IgD-negative memory B cell (primary cell): ENCODE measurements at regions not wholly inside any gene's neighbourhood (a gene's known extent, or its start where the extent isn't known, plus 50 kb on each side); places are given as distances from the start of the nearest gene placed in this dataset.

Source experiments
- H3K27ac Mint-ChIP-seq, 3 donors: one replicate each; pipeline ENCODE4 v1.8.0; 2020 to 2022; ENCODE audit warnings: mild to moderate bottlenecking in 3 of 3, mixed read lengths in 3 of 3, moderate library complexity in 1 of 3
- H3K27me3 Mint-ChIP-seq: one replicate; pipeline ENCODE4 v1.8.0; 2021; ENCODE audit warnings: mixed read lengths
- H3K36me3 Mint-ChIP-seq: one replicate; pipeline ENCODE4 v1.8.0; 2020; ENCODE audit warnings: mild to moderate bottlenecking, mixed read lengths
- H3K4me1 Mint-ChIP-seq, 3 donors: one replicate each; pipeline ENCODE4 v1.8.0; 2020 to 2022; ENCODE audit warnings: mixed read lengths in 3 of 3, mild to moderate bottlenecking in 1 of 3
- H3K4me3 Mint-ChIP-seq, 4 donors: one replicate each; pipeline ENCODE4 v1.8.0; 2020 to 2022; ENCODE audit warnings: mild to moderate bottlenecking in 4 of 4, mixed read lengths in 4 of 4, moderate library complexity in 3 of 4
- H3K9me3 Mint-ChIP-seq, 3 donors: one replicate each; pipeline ENCODE4 v1.8.0; 2020 to 2021; ENCODE audit warnings: mixed read lengths in 3 of 3, mild to moderate bottlenecking in 1 of 3

DNA sequence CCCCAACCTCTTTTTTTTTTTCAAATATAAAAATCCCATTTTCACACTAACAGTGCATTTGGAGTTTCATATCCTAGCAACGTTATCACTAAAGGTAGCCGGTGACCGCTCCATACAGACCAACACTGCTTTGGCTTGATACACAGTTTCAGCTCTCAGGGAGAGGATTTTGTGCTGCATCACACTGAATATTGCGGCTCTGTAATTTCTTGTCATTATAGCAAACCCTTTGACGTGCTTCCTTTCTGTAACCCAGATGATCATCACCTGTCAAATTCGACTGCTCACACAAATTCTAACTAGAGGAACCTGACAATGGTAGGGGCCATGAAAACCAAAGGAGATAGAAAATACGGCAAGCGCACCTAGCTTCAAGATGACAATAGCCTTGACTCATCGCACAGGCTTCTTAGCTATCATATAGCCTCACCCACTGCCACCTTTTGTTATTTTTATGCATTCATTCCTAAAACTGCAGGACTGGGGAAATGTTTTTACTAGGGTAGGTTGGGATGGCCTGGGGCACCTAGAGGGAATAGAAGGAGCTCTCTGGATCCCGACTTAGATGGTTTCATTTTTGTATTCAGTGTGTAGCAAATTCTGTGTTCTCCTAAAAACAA lies 582.9 kb upstream of the PIK3C3 start:
- Mint-ChIP-seq H3K27me3 (no peaks in the 10 kb centered on the region), H3K4me3 (no peak overlapping the region), H3K27ac (no peak overlapping the region), H3K36me3 (no peaks in the 10 kb centered on the region), H3K9me3 (peaks cover 0 to 10% (median 4%) of the 10 kb centered on the region in 3 donors), H3K4me1 (no peaks in the 10 kb centered on the region)

DNA sequence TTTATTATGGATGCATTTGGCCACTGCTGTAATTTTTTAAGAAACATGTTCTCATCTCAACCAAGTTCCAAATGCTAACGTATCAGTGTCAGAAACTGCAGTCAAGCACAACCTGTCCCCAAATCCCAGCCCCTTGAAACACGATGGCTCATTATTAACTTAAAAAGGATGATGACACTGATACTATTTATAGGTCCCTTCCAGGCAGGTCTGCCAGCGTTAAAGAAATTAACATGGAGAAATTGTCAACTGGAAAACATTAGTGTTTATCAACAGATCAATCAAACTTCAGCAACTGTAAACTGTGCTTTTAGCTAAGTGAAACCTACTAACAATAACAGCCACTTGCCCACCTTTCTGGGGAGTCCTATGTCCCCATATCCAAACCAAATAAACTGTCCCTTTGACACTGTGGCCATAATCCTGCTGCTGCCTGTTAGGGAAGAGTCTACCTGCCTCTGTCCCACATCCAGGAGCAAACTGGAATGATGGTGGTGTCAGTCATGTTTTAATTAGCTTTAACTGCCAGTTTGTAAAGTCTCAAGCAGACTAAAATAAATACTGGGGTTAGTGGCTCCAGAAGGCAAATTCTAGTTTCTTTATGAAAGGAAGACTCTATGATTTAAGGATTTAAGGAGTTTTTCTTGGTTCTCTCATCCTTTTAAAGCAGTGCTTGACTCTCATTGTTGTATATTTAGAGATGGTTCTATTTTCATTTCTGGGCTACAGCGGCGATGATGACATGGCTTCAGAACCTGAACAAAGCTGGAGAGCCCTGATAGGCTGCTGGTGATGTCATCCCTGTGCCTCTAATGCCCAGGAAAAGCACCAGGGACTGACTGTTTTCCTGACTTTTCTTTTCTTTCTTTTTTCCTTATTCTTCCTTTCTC lies 583.6 kb upstream of the PIK3C3 start:
- Mint-ChIP-seq H3K27ac (no peak overlapping the region), H3K4me3 (no peak overlapping the region), H3K27me3 (no peaks in the 10 kb centered on the region), H3K36me3 (no peaks in the 10 kb centered on the region), H3K9me3 (peaks cover 0 to 10% (median 2%) of the 10 kb centered on the region in 3 donors), H3K4me1 (no peaks in the 10 kb centered on the region)

DNA sequence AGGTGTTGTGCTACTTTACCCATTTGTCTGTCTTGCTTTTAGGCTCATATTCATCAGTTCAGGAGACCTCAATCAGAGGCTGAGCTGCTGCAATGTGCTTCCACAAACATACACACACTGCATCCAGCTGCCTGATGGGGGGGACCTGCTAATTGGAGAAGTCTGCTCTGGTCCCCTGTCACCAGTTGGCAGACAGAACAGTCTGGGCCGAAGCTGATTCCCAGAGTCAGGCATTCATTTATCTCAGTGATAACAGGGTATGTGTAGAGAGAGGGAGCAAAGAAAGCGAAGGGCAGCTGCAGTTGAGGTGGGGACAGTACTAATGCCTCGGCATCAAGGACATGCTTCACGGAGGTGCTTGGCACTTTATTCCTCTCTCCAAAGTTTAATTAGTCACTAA lies 584.3 kb upstream of the PIK3C3 start:
- Mint-ChIP-seq H3K9me3 (peaks cover 0 to 10% (median 2%) of the 10 kb centered on the region in 3 donors), H3K4me3 (no peak overlapping the region), H3K27me3 (no peaks in the 10 kb centered on the region), H3K36me3 (no peaks in the 10 kb centered on the region), H3K27ac (no peak overlapping the region), H3K4me1 (no peaks in the 10 kb centered on the region)

DNA sequence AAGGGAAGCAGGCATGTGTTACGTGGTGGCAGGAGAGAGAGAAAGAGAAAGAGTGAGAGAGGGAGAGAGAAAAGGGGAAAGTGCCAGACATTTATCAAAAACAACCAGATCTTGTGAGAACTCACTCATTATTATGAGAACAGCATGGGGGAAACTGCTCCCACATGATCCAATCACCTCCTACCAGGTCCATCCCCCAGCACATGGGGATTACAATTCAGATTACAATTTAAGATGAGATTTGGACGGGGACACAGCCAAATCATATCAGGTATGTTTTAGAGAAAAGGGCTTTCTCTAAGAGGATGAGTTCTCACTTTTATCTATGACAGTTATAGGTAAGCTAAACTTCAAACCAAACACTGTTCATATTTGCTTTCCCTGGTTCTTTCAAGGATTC lies 597.3 kb upstream of the PIK3C3 start:
- Mint-ChIP-seq H3K4me1 (no peaks in the 10 kb centered on the region), H3K9me3 (peaks cover 4 to 29% (median 12%) of the 10 kb centered on the region in 3 donors), H3K27ac (no peak overlapping the region), H3K27me3 (no peaks in the 10 kb centered on the region), H3K36me3 (no peaks in the 10 kb centered on the region), H3K4me3 (no peak overlapping the region)

DNA sequence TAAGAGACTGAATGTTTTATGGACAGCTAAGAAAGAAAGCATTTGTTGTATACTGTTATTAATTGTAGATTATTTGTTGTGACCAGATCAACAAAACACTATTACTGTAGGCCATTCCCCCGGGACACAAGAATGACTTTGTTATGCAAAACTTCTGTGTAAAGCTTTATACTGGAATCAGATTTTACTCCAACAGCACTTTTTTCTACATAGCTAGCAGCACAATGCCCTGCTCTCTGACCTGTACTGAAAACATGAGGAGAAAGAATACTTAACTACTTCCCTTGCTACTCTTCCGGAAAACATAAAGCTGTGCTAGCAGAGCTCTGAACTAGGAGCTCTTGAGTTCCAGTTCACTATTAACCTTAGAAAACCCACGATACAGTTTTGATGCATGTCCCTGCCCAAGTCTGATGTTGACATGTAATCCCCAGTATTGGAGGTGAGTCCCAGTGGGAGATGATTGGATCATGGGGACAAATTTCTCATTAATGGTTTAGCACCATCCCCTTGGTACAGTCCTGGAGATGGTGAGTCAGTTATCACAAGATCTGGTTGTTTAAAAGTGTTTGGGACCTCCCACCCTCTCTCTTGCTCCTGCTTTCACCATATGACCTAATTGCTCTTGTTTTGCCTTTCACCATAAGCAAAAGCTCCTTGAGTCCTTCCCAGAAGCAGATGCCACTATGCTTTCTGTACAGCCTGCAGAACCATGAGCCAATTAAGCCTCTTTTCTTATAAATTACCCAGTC lies 601.1 kb upstream of the PIK3C3 start:
- Mint-ChIP-seq H3K4me3 (no peak overlapping the region), H3K36me3 (no peaks in the 10 kb centered on the region), H3K4me1 (no peaks in the 10 kb centered on the region), H3K27ac (no peak overlapping the region), H3K9me3 (peaks cover 4 to 18% (median 6%) of the 10 kb centered on the region in 3 donors), H3K27me3 (no peaks in the 10 kb centered on the region)

DNA sequence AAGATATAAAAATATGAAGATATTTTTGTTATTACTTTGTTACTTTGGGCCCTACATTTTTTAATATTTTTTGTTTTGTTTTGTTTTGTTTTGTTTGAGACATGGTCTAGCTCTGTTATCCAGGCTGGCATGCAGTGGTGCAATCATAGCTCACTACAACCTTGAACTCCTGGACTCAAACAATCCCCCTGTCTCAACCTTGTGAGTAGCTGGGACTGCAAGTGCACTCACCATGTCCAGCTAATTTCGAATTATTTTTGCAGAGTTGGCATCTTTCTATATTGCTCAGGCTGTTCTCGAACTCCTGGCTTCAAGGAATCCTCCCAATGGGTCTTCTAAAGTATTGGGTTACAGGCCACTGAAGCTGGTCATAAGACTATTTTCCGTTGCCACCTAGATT lies 603.6 kb upstream of the PIK3C3 start:
- no peak overlapping the region for H3K4me3 Mint-ChIP-seq
- H3K9me3 Mint-ChIP-seq = peaks cover 0 to 9% (median 6%) of the 10 kb centered on the region in 3 donors
- H3K36me3 Mint-ChIP-seq = no peaks in the 10 kb centered on the region
- no peaks in the 10 kb centered on the region for H3K27me3 Mint-ChIP-seq
- H3K4me1 Mint-ChIP-seq = no peaks in the 10 kb centered on the region
- no peak overlapping the region for H3K27ac Mint-ChIP-seq

DNA sequence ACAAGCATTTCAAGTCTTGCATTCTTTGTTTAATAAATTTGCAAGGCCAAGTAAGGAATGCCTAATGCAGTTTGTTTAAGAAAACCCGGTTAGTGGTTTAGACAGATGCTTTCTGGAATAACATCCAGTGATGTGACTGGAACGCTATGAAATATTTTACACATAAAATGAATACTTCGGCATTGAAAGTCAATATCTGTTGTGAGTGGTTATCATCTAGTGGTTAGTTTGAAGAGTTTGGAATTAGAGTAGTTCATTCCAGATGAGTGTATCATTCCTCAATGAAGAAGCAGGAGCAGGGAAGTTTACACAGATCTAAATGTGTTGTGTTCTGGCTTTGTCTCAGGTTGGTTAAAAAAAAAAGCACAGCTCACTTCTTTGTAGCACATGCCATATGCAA lies 608.0 kb upstream of the PIK3C3 start:
- Mint-ChIP-seq H3K4me1 (no peaks in the 10 kb centered on the region), H3K27me3 (no peaks in the 10 kb centered on the region), H3K4me3 (no peak overlapping the region), H3K9me3 (peaks cover 2 to 9% (median 3%) of the 10 kb centered on the region in 3 donors), H3K36me3 (no peaks in the 10 kb centered on the region), H3K27ac (no peak overlapping the region)

DNA sequence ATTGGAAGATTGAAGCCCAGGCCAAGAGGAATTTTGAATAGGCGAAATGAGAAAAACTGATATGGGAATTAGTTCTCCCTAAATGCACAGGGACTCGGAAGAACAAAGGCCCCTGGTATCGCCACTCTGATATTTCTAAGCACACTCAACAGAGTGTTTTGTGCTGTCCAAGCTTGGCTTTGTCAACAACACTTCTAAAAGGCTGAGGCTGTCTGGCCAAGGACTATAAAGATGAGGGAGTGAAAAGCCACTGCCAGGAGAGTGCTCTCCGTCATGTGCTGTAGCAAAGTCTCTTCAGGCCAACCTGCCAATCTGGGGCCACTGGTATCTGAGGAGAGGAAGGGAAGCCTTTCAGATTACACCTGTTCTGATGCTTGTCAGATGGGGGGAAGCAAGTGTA lies 611.2 kb upstream of the PIK3C3 start:
- Mint-ChIP-seq H3K4me3 (no peak overlapping the region), H3K9me3 (peaks cover 4 to 14% (median 10%) of the 10 kb centered on the region in 3 donors), H3K27ac (no peak overlapping the region), H3K36me3 (no peaks in the 10 kb centered on the region), H3K4me1 (no peaks in the 10 kb centered on the region), H3K27me3 (no peaks in the 10 kb centered on the region)

DNA sequence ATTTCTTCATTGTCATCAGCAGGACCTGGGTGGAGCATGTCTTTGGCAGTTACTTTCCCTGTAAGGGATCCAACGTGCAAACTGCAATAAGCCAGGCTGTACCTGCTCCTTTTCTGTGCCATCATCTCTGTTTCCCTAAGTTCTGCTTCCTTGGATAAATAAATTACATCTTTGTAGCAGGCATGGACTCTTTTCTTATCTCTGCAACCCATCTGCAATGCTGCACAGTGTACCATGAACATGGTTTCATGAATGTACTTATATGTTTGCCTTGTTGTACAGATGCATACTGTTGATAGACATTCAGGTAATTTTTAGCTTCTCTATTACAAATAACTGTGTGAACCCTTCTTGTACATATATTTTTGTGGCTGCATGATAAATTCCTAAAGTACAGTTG lies 616.7 kb upstream of the PIK3C3 start:
- H3K4me1 Mint-ChIP-seq = no peaks in the 10 kb centered on the region
- no peak overlapping the region for H3K27ac Mint-ChIP-seq
- no peaks in the 10 kb centered on the region for H3K27me3 Mint-ChIP-seq
- H3K36me3 Mint-ChIP-seq = no peaks in the 10 kb centered on the region
- no peak overlapping the region for H3K4me3 Mint-ChIP-seq
- peaks cover 3 to 19% (median 14%) of the 10 kb centered on the region in 3 donors for H3K9me3 Mint-ChIP-seq

DNA sequence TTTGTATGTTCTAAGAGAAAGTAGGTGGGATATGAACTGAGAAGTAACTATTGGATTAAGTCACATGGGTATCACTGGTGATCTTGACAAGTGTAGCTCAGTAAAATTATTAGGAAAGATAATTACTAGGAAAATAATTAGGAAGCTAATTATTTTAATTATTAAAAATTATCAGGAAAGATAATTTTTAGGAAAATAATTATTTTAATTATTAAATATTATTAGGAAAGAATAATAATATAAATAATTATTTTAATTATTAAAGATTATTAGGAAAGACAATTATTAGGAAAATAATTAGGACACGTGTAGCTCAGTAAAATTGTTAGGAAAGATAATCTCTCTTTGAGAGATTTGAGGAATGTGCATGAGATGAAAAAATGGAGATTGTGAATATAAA lies 623.4 kb upstream of the PIK3C3 start:
- no peaks in the 10 kb centered on the region for H3K36me3 Mint-ChIP-seq
- H3K27me3 Mint-ChIP-seq = no peaks in the 10 kb centered on the region
- H3K4me1 Mint-ChIP-seq = no peaks in the 10 kb centered on the region
- peaks cover 3 to 10% (median 5%) of the 10 kb centered on the region in 3 donors for H3K9me3 Mint-ChIP-seq
- no peak overlapping the region for H3K4me3 Mint-ChIP-seq
- no peak overlapping the region for H3K27ac Mint-ChIP-seq

DNA sequence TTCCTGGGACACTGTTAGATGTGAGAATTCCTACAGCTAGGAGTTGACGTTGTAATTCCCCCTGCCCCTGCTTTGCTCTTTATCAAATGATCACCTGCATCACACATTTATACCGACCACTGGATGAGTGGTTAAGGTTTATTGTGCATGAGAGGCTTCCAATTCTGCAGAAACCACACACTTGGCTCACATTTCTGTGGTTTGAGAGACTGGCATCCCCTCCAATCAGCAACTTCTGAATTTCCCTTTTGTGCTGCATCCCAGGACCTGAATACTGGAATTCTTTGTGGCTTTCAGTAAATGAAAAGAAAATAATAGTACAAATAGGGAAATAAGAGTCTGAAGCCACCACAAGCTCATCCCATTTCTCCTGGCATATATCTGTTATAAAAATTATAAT lies 628.7 kb upstream of the PIK3C3 start:
- peaks cover 0 to 7% (median 4%) of the 10 kb centered on the region in 3 donors for H3K9me3 Mint-ChIP-seq
- H3K4me3 Mint-ChIP-seq = no peak overlapping the region
- H3K27me3 Mint-ChIP-seq = no peaks in the 10 kb centered on the region
- H3K27ac Mint-ChIP-seq = no peak overlapping the region
- no peaks in the 10 kb centered on the region for H3K36me3 Mint-ChIP-seq
- no peaks in the 10 kb centered on the region for H3K4me1 Mint-ChIP-seq

DNA sequence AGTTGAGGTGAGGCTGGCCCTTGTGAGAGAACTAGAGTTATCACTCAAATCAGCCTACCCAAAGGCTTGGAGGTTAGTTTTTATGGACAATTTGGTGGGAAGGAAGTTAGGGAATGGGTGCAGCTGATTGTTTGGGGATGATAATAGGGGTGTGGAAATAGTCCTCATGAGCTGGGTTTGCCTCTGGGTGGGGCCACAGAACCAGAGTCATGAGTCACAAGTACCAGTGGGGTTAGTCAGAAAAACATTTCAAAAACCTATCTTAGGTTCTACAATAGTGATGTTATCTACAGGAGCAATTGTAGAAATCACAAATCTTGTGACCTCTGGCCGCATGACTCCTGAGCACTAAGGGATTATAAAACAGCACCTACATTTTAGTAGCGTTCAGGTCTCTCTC lies 630.1 kb upstream of the PIK3C3 start:
- Mint-ChIP-seq H3K4me1 (no peaks in the 10 kb centered on the region), H3K9me3 (peaks cover 0 to 13% (median 4%) of the 10 kb centered on the region in 3 donors), H3K27me3 (no peaks in the 10 kb centered on the region), H3K4me3 (no peak overlapping the region), H3K27ac (no peak overlapping the region), H3K36me3 (no peaks in the 10 kb centered on the region)

DNA sequence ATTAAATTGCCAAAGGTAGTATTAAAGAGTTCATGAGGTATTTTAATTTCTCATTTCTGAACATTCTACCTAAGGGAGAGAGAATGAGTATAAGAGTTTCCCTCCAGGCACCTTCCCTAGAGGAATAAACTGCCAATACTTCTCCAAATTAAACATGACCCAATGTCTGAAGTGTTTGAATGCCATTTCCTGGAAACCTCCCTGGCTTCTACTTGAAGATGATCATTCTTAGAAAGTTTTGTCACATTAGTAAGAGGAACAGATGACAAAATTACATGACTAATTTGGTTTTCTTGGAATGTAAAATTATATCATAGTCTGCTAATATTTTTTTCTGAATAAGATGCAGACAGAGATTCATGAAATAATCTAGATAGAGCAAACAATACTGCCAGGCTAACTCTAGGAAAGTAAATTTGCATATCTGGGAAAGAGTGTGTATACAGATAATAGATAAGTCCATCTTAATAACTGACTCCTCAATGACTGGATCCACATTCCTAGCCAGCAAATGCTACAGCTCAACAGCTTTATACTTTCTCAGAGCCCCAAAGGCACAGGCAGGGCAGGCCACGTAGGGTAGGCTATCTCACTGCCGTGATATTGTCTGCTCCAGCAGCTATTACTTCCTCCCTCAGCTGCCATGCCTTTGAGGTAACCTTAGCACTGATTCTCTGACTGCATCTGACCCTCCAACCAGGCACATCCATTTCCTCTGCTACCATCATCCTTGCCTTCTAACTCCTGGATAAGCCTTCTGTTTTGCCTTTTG lies 630.8 kb upstream of the PIK3C3 start:
- Mint-ChIP-seq H3K36me3 (no peaks in the 10 kb centered on the region), H3K27me3 (no peaks in the 10 kb centered on the region), H3K27ac (no peak overlapping the region), H3K4me3 (no peak overlapping the region), H3K4me1 (no peaks in the 10 kb centered on the region), H3K9me3 (peaks cover 0 to 15% (median 6%) of the 10 kb centered on the region in 3 donors)

DNA sequence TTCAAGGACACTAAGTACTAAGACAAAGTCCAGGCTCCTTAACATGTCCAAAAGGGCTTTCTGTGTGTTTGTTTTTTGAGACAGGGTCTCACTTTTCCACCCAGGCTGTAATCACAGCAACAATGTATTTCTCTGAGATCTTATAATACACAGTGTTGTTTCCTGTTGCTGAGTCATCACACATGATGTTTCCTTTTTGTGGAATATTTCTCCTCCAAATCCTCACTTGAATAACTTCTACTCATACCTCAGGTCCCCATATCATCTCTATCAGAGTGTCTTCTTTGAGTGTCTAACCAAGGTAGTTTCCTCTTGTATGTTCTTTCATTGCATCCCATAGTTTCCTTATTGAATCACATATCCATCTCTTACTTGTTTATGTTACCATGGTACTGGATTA lies 632.0 kb upstream of the PIK3C3 start:
- no peak overlapping the region for H3K27ac Mint-ChIP-seq
- H3K4me1 Mint-ChIP-seq = no peaks in the 10 kb centered on the region
- peaks cover 0 to 17% (median 6%) of the 10 kb centered on the region in 3 donors for H3K9me3 Mint-ChIP-seq
- H3K4me3 Mint-ChIP-seq = no peak overlapping the region
- H3K27me3 Mint-ChIP-seq = no peaks in the 10 kb centered on the region
- no peaks in the 10 kb centered on the region for H3K36me3 Mint-ChIP-seq

DNA sequence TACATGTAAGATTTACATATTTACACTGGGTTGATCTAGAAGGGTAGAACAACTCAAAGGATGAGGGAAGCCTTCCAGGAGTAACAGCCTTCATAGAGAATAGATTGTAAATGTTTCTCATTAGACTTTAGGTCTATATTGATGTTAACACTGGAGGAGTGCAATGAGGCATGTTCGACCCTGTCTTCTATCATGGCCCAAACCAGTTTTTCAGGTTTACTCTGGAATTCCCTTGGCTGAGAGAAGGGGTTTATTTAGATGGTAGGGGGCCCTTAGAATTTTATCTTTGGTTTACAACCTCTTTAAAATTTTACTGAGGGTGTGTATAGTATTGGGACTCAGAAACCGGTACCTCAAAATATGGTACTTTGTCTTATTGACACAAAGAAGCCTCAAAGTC lies 634.9 kb upstream of the PIK3C3 start:
- H3K36me3 Mint-ChIP-seq = no peaks in the 10 kb centered on the region
- no peaks in the 10 kb centered on the region for H3K4me1 Mint-ChIP-seq
- peaks cover 0 to 21% (median 4%) of the 10 kb centered on the region in 3 donors for H3K9me3 Mint-ChIP-seq
- no peaks in the 10 kb centered on the region for H3K27me3 Mint-ChIP-seq
- no peak overlapping the region for H3K27ac Mint-ChIP-seq
- H3K4me3 Mint-ChIP-seq = no peak overlapping the region
